ENCODE measurements at regions not wholly inside any gene's neighbourhood (a gene's known extent, or its start where the extent isn't known, plus 50 kb on each side); places are given as distances from the start of the nearest gene placed in this dataset.

DNA sequence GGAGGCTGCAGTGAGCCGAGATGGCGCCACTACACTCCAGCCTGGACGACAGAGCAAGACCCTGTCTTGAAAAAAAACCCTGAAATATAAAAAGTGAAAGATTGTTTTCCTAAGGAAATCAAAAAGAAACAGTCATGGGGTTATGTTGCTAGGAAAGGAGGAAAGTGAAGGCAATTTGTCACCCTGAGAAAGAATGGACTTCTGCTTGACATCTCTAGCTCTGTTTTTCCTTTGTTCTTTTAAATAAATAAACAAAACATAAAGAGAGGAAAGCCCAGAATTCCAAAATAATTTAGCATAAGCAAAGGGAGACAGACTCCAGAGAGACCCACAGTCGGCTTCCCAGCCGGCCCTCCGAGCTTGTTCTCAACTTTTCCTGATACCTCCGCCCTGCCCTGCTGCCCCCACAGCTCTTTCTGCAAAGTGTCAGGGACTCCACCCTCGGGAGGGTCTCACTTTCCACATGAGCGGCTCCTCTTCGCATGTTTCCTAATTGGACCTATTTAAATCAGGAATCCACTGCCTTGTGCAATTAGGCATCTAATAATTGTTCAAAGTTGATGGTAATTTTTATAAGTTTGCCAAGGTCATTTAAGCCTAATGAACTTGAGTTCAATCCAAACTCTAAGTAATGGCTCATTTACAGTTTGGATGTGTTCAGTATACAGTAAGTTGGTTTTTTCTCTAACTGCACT lies 49.8 kb upstream of the COPS8 start:
- ChIA-PET POLR2A (ENCODE audit: partially characterized antibody) (interaction anchor here (0.6 kb wide), 1 partner anchor 31 kb away, joined by 3 read pairs; no protein-coding TSS in a partner anchor), CTCF (ENCODE audit: partially characterized antibody) (interaction anchor here (1.9 kb wide), 1 partner anchor 9 kb away, joined by 11 read pairs; no protein-coding TSS in a partner anchor)
- no peak overlapping the region for H4K8ac ChIP-seq (ENCODE audit: extremely low read depth, insufficient read depth, low read length)
- peaks cover 1% of the 10 kb centered on the region; the same call in 1 of the 2 replicates for H3K23me2 ChIP-seq (ENCODE audit: low read depth, low read length)
- H3K27ac ChIP-seq (ENCODE audit: low read depth, low read length) = no peak overlapping the region
- TF ChIP-seq KDM1A (IDR thresholded peaks at IDR 0.05; ENCODE audit: borderline replicate concordance, low read length) (no peak), SUZ12 (IDR thresholded peaks at IDR 0.05; ENCODE audit: low read length) (no peak), HDAC6 (IDR thresholded peaks at IDR 0.05; ENCODE audit: low read depth, low read length) (no peak), PHF8 (conservative IDR thresholded peaks at IDR 0.05; ENCODE audit: low read depth, low read length) (no peak), CTBP2 (IDR thresholded peaks at IDR 0.05; ENCODE audit: borderline replicate concordance, insufficient read depth, insufficient read length, low read length) (no peak), NANOG (IDR thresholded peaks at IDR 0.05; ENCODE audit: insufficient read depth, low read depth, low read length, poor library complexity, severe bottlenecking) (no peak), TAF7 (optimal IDR thresholded peaks at IDR 0.05; ENCODE audit: borderline replicate concordance, low read depth, low read length) (no peak)
- H2AK5ac ChIP-seq (ENCODE audit: low read depth, low read length) = no peak overlapping the region
- no peaks in the 10 kb centered on the region for H3K79me2 ChIP-seq (ENCODE audit: control insufficient read depth in 1 of 2, insufficient read depth in 2 of 2, low read length in 2 of 2)
- peaks cover 0 to 7% (median 0%) of the 10 kb centered on the region in 4 experiments; a peak in 3 of 7 replicates for H3K4me1 ChIP-seq (replicated peaks in 1 of 4; ENCODE audit: control insufficient read depth in 3 of 4, insufficient read depth in 4 of 4, low read length in 3 of 4)
- H3K9me3 ChIP-seq (ENCODE audit: insufficient read depth in 2 of 2, low read depth in 1 of 2, low read length in 1 of 2) = no peaks in the 10 kb centered on the region
- no peak overlapping the region for H3K4me2 ChIP-seq (ENCODE audit: insufficient read depth in 1 of 2, low read depth in 2 of 2, low read length in 2 of 2)
- H2BK12ac ChIP-seq (ENCODE audit: low read depth, low read length) = no peak overlapping the region
- H3K4me3 ChIP-seq (ENCODE audit: extremely low read depth in 1 of 4, insufficient read depth in 2 of 4, low read depth in 3 of 4, low read length in 4 of 4) = no peak overlapping the region
- H4K91ac ChIP-seq (replicated peaks; ENCODE audit: insufficient read length, low read length) = no peak overlapping the region
- no peaks in the 10 kb centered on the region for H3K36me3 ChIP-seq (ENCODE audit: control insufficient read depth in 2 of 4, insufficient read depth in 4 of 4, low read length in 3 of 4)
- H2BK120ac ChIP-seq (replicated peaks; ENCODE audit: low read depth, low read length) = no peak overlapping the region
- FAIRE-seq (no peak), DNase-seq (ENCODE audit: low read depth in 1 of 2, low spot score in 2 of 2) (no peak)
- no peak overlapping the region for H3K18ac ChIP-seq (ENCODE audit: extremely low read depth, low read length)
- H3K27me3 ChIP-seq (replicated peaks in 1 of 4; ENCODE audit: control insufficient read depth in 3 of 4, extremely low read depth in 1 of 4, insufficient read depth in 3 of 4, low read length in 3 of 4) = no peaks in the 10 kb centered on the region; a peak in 1 of 7 replicates
- H2BK5ac ChIP-seq (ENCODE audit: low read depth, low read length) = no peak overlapping the region
- no peak overlapping the region for H3K4ac ChIP-seq (replicated peaks; ENCODE audit: insufficient read length, low read depth, low read length)
- no peak overlapping the region for H2BK15ac ChIP-seq (ENCODE audit: low read length)
- H4K5ac ChIP-seq (ENCODE audit: insufficient read length, low read depth, low read length) = no peak overlapping the region
- H2BK20ac ChIP-seq (ENCODE audit: low read length) = no peak overlapping the region
- no peak overlapping the region for H3K9ac ChIP-seq (replicated peaks in 1 of 4; ENCODE audit: extremely low read depth in 1 of 4, low read depth in 3 of 4, low read length in 3 of 4)
- 89% methylated on average over 10 of the region's 10 CpGs; no CpG with 5 or more reads in 1 of the 2 experiments for WGBS, 2 experiments (ENCODE audit: extremely low coverage in 1 of 2, insufficient coverage in 1 of 2, insufficient read length in 1 of 2, insufficient replicate concordance in 2 of 2, low coverage in 1 of 2, low lambda C conversion rate in 2 of 2, missing lambda C conversion rate in 1 of 2)
- no peak overlapping the region for H2AFZ ChIP-seq (ENCODE audit: low read length)
- no peak overlapping the region for H3K56ac ChIP-seq (replicated peaks; ENCODE audit: insufficient read length, low read depth, low read length)
- H3K79me1 ChIP-seq (ENCODE audit: low read depth, low read length) = no peaks in the 10 kb centered on the region
- no peak overlapping the region for H3K14ac ChIP-seq (ENCODE audit: insufficient read length)
- H4K20me1 ChIP-seq (replicated peaks in 1 of 2; ENCODE audit: control insufficient read depth in 1 of 2, insufficient read depth in 2 of 2, low read length in 2 of 2) = no peaks in the 10 kb centered on the region
- H3K23ac ChIP-seq (ENCODE audit: insufficient read length) = no peak overlapping the region

Data from H1 (cell line).